ENCODE measurements at regions not wholly inside any gene's neighbourhood (a gene's known extent, or its start where the extent isn't known, plus 50 kb on each side); places are given as distances from the start of the nearest gene placed in this dataset.

DNA sequence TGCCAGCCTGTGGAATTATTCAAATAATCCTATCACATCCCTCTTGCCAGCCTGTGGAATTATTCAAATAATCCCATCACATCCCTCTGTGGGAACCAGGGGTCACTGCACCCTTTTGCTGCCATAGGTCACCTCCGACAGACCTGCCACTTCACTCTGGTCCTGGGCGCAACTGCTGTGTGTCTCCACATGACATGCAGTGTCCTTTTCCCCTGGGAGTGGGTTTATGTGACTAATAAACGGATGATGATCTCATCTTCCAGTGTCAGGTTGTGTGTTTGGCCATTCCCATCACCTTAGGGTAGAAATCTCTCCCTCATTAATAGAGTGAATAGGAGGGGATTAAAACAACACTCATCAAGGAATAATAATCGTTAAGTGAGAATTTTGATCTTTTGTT, 603.6 kb upstream of the NR2F2 start:
- TF ChIP-seq, protein P1, sequence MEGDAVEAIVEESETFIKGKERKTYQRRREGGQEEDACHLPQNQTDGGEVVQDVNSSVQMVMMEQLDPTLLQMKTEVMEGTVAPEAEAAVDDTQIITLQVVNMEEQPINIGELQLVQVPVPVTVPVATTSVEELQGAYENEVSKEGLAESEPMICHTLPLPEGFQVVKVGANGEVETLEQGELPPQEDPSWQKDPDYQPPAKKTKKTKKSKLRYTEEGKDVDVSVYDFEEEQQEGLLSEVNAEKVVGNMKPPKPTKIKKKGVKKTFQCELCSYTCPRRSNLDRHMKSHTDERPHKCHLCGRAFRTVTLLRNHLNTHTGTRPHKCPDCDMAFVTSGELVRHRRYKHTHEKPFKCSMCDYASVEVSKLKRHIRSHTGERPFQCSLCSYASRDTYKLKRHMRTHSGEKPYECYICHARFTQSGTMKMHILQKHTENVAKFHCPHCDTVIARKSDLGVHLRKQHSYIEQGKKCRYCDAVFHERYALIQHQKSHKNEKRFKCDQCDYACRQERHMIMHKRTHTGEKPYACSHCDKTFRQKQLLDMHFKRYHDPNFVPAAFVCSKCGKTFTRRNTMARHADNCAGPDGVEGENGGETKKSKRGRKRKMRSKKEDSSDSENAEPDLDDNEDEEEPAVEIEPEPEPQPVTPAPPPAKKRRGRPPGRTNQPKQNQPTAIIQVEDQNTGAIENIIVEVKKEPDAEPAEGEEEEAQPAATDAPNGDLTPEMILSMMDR (IDR thresholded peaks at IDR 0.05; ENCODE audit: insufficient read depth, low read length), result no peak
- TF ChIP-seq POLR2AphosphoS5 (IDR thresholded peaks at IDR 0.05; ENCODE audit: low read depth), result no peak
- TF ChIP-seq, protein P2, sequence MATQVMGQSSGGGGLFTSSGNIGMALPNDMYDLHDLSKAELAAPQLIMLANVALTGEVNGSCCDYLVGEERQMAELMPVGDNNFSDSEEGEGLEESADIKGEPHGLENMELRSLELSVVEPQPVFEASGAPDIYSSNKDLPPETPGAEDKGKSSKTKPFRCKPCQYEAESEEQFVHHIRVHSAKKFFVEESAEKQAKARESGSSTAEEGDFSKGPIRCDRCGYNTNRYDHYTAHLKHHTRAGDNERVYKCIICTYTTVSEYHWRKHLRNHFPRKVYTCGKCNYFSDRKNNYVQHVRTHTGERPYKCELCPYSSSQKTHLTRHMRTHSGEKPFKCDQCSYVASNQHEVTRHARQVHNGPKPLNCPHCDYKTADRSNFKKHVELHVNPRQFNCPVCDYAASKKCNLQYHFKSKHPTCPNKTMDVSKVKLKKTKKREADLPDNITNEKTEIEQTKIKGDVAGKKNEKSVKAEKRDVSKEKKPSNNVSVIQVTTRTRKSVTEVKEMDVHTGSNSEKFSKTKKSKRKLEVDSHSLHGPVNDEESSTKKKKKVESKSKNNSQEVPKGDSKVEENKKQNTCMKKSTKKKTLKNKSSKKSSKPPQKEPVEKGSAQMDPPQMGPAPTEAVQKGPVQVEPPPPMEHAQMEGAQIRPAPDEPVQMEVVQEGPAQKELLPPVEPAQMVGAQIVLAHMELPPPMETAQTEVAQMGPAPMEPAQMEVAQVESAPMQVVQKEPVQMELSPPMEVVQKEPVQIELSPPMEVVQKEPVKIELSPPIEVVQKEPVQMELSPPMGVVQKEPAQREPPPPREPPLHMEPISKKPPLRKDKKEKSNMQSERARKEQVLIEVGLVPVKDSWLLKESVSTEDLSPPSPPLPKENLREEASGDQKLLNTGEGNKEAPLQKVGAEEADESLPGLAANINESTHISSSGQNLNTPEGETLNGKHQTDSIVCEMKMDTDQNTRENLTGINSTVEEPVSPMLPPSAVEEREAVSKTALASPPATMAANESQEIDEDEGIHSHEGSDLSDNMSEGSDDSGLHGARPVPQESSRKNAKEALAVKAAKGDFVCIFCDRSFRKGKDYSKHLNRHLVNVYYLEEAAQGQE (IDR thresholded peaks at IDR 0.05; ENCODE audit: insufficient replicate concordance, low read depth), result no peak
